CD4-positive, alpha-beta T cell (primary cell): ENCODE measurements at regions not wholly inside any gene's neighbourhood (a gene's known extent, or its start where the extent isn't known, plus 50 kb on each side); places are given as distances from the start of the nearest gene placed in this dataset.
A peak's percentile ranks its signal among the peaks of the same experiment; 100 is the strongest.

ENCODE experiments used
- ATAC-seq: fragments of 200-7000 bp; cut with Tn5 transposase; one replicate; pipeline ENCODE4 v1.10.0; 2022; ENCODE audit warnings: mild to moderate bottlenecking; ENCODE audit not compliant: poor library complexity
- CTCF ChIA-PET: fragments of 350-600 bp; sonication (Branson Sonifier 250); formaldehyde crosslinking; loops from one replicate; lab custom pipeline; 2021; ENCODE audit warnings: antibody characterized with exemption, inconsistent platforms; lab: Charles Lee
- POLR2A ChIA-PET: fragments of 350-600 bp; sonication (Branson Sonifier 250); formaldehyde crosslinking; loops from one replicate; lab custom pipeline; 2021; ENCODE audit warnings: antibody characterized with exemption, inconsistent platforms; lab: Charles Lee
- DNase-seq, 14 experiments: peaks; one replicate each; pipeline ENCODE4 v3.0.0-alpha.2; 2013 to 2020; ENCODE audit warnings: mixed read lengths in 2 of 14
- H3K27ac ChIP-seq, 2 donors: one replicate each; pipeline versions ENCODE4 v1.5.1 to v1.7.0; 2013; ENCODE audit warnings: low read length in 2 of 2, low read depth in 1 of 2, mild to moderate bottlenecking in 1 of 2
- H3K27me3 ChIP-seq, 2 experiments: 1 replicate in 1 of 2; 2 replicates in 1 of 2; pipeline versions ENCODE4 v1.6.1 to v1.7.0; 2013; ENCODE audit warnings: low read length in 2 of 2, control low read depth in 1 of 2, mild to moderate bottlenecking in 1 of 2, moderate library complexity in 1 of 2; ENCODE audit not compliant: insufficient read depth in 2 of 2, control insufficient read depth in 1 of 2
- H3K36me3 ChIP-seq: one replicate; pipeline ENCODE4 v1.6.1; 2013; ENCODE audit warnings: low read length, control low read depth; ENCODE audit not compliant: insufficient read depth
- H3K4me1 ChIP-seq: one replicate; pipeline ENCODE4 v1.6.1; 2013; ENCODE audit warnings: low read length, control low read depth; ENCODE audit not compliant: insufficient read depth
- H3K4me3 ChIP-seq: one replicate; pipeline ENCODE4 v1.5.1; 2013; ENCODE audit warnings: mild to moderate bottlenecking, low read length, moderate library complexity
- H3K9me3 ChIP-seq, 2 experiments: 1 replicate in 1 of 2; 2 replicates in 1 of 2; pipeline versions ENCODE4 v1.6.1 to v1.7.0; 2013; ENCODE audit warnings: low read length in 2 of 2, mild to moderate bottlenecking in 2 of 2, control low read depth in 1 of 2, moderate library complexity in 1 of 2; ENCODE audit not compliant: control insufficient read depth in 1 of 2, insufficient read depth in 1 of 2
- H3K27ac Mint-ChIP-seq: one replicate; pipeline ENCODE4 v1.8.0; 2020; ENCODE audit warnings: mixed read lengths
- H3K27me3 Mint-ChIP-seq: one replicate; pipeline ENCODE4 v1.8.0; 2021; ENCODE audit warnings: mixed read lengths
- H3K36me3 Mint-ChIP-seq: one replicate; pipeline ENCODE4 v1.8.0; 2021; ENCODE audit warnings: low read depth, mixed read lengths
- H3K4me1 Mint-ChIP-seq: one replicate; pipeline ENCODE4 v1.8.0; 2021; ENCODE audit warnings: low read depth, mixed read lengths
- H3K4me3 Mint-ChIP-seq: one replicate; pipeline ENCODE4 v1.8.0; 2020; ENCODE audit warnings: mild to moderate bottlenecking, mixed read lengths
- H3K9me3 Mint-ChIP-seq: one replicate; pipeline ENCODE4 v1.8.0; 2020; ENCODE audit warnings: mixed read lengths
- intact Hi-C, 2 experiments: fragments of 100-400 bp; cut with DNase I in 1 of 2; cut with micrococcal nuclease in 1 of 2; formaldehyde crosslinking; loops; one replicate each; pipeline versions ENCODE4 v1.15.1 to v1.9.0; 2023 to 2025; cut with DNase I, micrococcal nuclease
- TF ChIP-seq, protein P1 (sequence below): fragments of 200-600 bp; IDR thresholded peaks from one replicate; pipeline ENCODE4 v1.8.0; 2022; ENCODE audit warnings: antibody characterized with exemption, mild to moderate bottlenecking

DNA sequence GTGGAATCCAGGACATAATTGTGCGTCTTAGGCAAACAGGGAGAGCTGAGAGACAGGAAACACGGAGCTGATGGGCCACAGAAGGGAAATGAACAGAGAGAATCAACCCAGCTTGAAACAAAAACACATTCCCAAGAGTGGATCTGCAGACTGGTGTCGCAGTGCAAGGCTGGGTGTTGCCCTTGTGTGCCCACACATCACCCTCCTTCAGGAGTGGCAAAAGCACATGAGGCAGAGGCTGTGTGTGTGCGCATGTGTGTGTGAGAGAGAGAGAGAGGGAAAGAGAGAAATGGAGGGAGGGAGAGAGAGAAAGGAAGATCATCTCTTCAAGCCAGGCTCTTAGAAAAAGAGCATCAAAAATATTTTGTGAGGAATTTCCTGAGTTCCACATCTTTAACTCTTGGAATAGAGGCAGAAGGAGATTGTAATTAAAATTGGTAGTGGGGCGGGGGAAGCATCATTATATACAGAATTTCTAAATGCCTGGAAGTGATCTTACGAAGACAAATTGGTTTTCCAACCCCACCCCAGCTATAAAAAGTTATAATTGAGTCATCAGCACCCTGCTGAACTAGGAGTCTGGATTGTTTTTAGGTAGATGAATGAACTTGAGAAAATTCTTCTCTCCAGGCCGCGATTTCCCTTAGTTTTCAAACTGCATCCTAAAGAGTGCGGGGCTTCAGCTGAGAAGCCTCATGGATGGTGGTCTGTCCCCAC, 480.7 kb downstream of the NPHP4 start:
- peaks cover 6% of the 10 kb centered on the region for H3K4me1 ChIP-seq
- no peaks in the 10 kb centered on the region for H3K36me3 Mint-ChIP-seq
- intact Hi-C loops: loop anchor here (2.0 to 5.0 kb wide), 3 partner anchors 235 to 736 kb away; no protein-coding TSS in a partner anchor
- H3K27me3 Mint-ChIP-seq: peaks cover 12% of the 10 kb centered on the region
- H3K27me3 ChIP-seq: no peaks in the 10 kb centered on the region
- H3K4me3 ChIP-seq: no peak overlapping the region
- no peak for ATAC-seq
- H3K36me3 ChIP-seq: no peaks in the 10 kb centered on the region
- no peak overlapping the region for H3K27ac ChIP-seq
- no peak for DNase-seq
- H3K9me3 ChIP-seq: no peaks in the 10 kb centered on the region
- H3K4me3 Mint-ChIP-seq: no peak overlapping the region
- H3K27ac Mint-ChIP-seq: no peak overlapping the region
- POLR2A ChIA-PET: no interaction called here
- no peaks in the 10 kb centered on the region for H3K9me3 Mint-ChIP-seq
- TF ChIP-seq, protein P1, sequence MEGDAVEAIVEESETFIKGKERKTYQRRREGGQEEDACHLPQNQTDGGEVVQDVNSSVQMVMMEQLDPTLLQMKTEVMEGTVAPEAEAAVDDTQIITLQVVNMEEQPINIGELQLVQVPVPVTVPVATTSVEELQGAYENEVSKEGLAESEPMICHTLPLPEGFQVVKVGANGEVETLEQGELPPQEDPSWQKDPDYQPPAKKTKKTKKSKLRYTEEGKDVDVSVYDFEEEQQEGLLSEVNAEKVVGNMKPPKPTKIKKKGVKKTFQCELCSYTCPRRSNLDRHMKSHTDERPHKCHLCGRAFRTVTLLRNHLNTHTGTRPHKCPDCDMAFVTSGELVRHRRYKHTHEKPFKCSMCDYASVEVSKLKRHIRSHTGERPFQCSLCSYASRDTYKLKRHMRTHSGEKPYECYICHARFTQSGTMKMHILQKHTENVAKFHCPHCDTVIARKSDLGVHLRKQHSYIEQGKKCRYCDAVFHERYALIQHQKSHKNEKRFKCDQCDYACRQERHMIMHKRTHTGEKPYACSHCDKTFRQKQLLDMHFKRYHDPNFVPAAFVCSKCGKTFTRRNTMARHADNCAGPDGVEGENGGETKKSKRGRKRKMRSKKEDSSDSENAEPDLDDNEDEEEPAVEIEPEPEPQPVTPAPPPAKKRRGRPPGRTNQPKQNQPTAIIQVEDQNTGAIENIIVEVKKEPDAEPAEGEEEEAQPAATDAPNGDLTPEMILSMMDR: no peak
- CTCF ChIA-PET: interaction anchor here (2.2 kb wide), 1 partner anchor 463 kb away, joined by 10 read pairs; no protein-coding TSS in a partner anchor
- H3K4me1 Mint-ChIP-seq: peaks cover 4% of the 10 kb centered on the region

DNA sequence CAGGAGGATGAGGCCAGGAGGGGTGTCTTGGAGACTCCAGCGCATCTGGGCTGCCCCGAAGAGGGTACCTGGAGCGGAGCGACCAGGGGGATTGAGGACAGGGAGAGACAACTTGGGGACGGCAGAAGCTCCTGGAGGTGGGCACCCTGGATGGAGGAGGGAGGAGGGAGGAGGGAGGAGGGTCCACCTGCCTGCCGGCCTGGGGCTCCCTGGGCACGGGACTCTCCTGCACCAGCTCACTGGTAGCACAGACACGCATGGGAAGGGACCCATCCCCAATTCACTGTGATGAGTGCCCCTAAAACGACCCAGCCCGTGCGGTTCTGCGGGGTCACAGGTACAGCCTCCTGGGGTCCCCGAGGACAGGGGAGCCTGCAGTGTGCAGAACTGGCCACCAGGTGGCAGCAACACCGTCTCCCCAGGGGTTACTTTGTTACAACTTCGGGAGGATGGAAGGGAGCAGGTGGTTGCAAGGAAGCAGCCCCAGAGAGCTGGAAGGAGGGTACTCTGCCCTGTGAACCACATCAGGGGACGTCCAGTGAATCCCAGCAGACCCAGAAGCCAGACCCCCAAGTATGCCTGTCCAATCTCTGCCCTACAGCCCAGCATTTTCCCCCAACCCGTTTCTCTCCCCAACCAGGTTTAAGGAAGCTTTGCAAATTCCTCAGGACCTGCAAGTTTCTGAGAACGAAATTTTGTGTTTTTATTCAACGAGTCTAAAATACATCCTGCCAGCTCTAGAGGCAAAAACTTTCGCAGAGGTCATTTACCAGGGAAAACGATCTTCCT, 482.4 kb downstream of the NPHP4 start:
- intact Hi-C loops: loop anchor here (1.0 to 5.0 kb wide), 4 partner anchors 235 to 737 kb away; no protein-coding TSS in a partner anchor
- H3K27me3 ChIP-seq: no peaks in the 10 kb centered on the region
- Mint-ChIP-seq H3K27me3 (peaks cover 12% of the 10 kb centered on the region), H3K4me1 (peaks cover 4% of the 10 kb centered on the region), H3K9me3 (no peaks in the 10 kb centered on the region), H3K36me3 (no peaks in the 10 kb centered on the region), H3K4me3 (no peak overlapping the region), H3K27ac (no peak overlapping the region)
- DNase-seq: peak; percentile 44 to 81 (median 66)
- no peaks in the 10 kb centered on the region for H3K9me3 ChIP-seq
- ATAC-seq: peak; percentile 62
- H3K36me3 ChIP-seq: no peaks in the 10 kb centered on the region
- peaks cover 6% of the 10 kb centered on the region for H3K4me1 ChIP-seq
- ChIA-PET POLR2A (interaction anchor here (0.8 kb wide), 1 partner anchor 465 kb away, joined by 3 read pairs; no protein-coding TSS in a partner anchor), CTCF (interaction anchor here (2.2 kb wide), 1 partner anchor 465 kb away, joined by 10 read pairs; no protein-coding TSS in a partner anchor)
- H3K4me3 ChIP-seq: no peak overlapping the region
- TF ChIP-seq, protein P1: peak; percentile 98
- H3K27ac ChIP-seq: no peak overlapping the region

DNA sequence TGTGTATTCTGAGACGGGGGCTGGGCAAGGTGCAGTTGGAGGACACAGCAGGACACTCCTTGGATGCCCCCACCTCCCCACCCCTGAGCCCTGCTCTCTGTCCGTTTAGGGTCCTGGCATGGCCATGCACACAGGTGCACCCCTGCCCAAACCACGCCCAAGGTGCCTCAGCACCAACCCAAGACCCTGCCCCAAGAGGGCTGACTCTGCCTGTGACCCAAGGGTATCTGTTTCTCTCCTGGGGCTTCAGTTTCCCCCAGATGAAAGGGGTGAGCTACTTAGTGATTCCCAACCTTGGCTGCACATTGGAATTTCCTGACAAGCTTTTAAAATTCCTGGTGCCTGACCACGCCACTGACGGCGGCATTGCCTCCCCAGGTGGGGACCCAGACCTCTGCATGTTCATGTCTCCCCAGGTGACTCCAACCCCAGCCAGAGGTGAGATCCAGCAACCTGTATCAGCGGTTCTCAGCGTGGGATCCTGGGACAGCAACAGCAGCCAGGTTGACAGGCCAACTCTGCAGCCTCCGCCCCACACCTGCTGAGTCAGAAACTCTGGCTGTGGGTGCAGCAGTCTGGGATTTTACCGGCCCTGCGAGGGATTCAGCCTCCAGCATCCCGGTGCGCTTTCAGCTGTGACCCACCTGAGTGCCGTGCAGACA, 483.4 kb downstream of the NPHP4 start:
- no peaks in the 10 kb centered on the region for H3K4me1 Mint-ChIP-seq

More for the DNA sequence above, 483.4 kb downstream of the NPHP4 start:
- H3K27ac ChIP-seq: no peak overlapping the region
- no peaks in the 10 kb centered on the region for H3K36me3 ChIP-seq
- ChIA-PET CTCF (no interaction called here), POLR2A (no interaction called here)
- no peaks in the 10 kb centered on the region for H3K9me3 ChIP-seq
- no peaks in the 10 kb centered on the region for H3K27me3 ChIP-seq
- peaks cover 6% of the 10 kb centered on the region for H3K4me1 ChIP-seq
- H3K4me3 ChIP-seq: no peak overlapping the region
- Mint-ChIP-seq H3K27ac (no peak overlapping the region), H3K27me3 (peaks cover 4% of the 10 kb centered on the region), H3K9me3 (no peaks in the 10 kb centered on the region), H3K4me3 (no peak overlapping the region), H3K36me3 (no peaks in the 10 kb centered on the region)
- intact Hi-C loops: no loop called here
- ATAC-seq: no peak
- no peak for DNase-seq
- TF ChIP-seq, protein P1: no peak
